Calu3 (cell line): ENCODE measurements at regions not wholly inside any gene's neighbourhood (a gene's known extent, or its start where the extent isn't known, plus 50 kb on each side); places are given as distances from the start of the nearest gene placed in this dataset.

Source experiments
- BruUV-seq: library from RNA; stranded (reverse); fragments of 400-500 nt; replicated peaks from 2 replicates; lab custom pipeline; 2021; lab: Mats Ljungman, UMichigan
- CTCF ChIA-PET: fragments of 300-600 bp; sonication (Branson Sonifier 250); formaldehyde crosslinking; loops from one replicate; lab custom pipeline; 2022; ENCODE audit warnings: antibody characterized with exemption; lab: Charles Lee
- DNase-seq: peaks from one replicate; pipeline ENCODE4 v3.0.0; 2022
- H3K27ac Mint-ChIP-seq: one replicate; pipeline ENCODE4 v1.8.0; 2022; ENCODE audit warnings: mixed read lengths; ENCODE audit not compliant: unreplicated experiment
- H3K27me3 Mint-ChIP-seq: one replicate; pipeline ENCODE4 v1.8.0; 2022; ENCODE audit warnings: mixed read lengths; ENCODE audit not compliant: unreplicated experiment
- H3K36me3 Mint-ChIP-seq: one replicate; pipeline ENCODE4 v1.8.0; 2022; ENCODE audit warnings: mild to moderate bottlenecking, moderate library complexity, mixed read lengths; ENCODE audit not compliant: insufficient read depth, unreplicated experiment
- H3K4me1 Mint-ChIP-seq: one replicate; pipeline ENCODE4 v1.8.0; 2022; ENCODE audit warnings: mild to moderate bottlenecking, low read depth, mixed read lengths; ENCODE audit not compliant: unreplicated experiment
- H3K4me3 Mint-ChIP-seq: one replicate; pipeline ENCODE4 v1.8.0; 2022; ENCODE audit warnings: mild to moderate bottlenecking, low read depth, moderate library complexity, mixed read lengths; ENCODE audit not compliant: unreplicated experiment
- H3K9me3 Mint-ChIP-seq: one replicate; pipeline ENCODE4 v1.8.0; 2022; ENCODE audit warnings: low read depth, mixed read lengths; ENCODE audit not compliant: unreplicated experiment
- intact Hi-C: fragments of 100-400 bp; cut with micrococcal nuclease; formaldehyde crosslinking; loops from one replicate; pipeline ENCODE4 v1.10.0; 2022; ENCODE audit not compliant: unreplicated experiment
- TF ChIP-seq, protein P1 (sequence below): fragments of 200-600 bp; IDR thresholded peaks from one replicate; pipeline ENCODE4 v1.8.0; 2022; ENCODE audit warnings: antibody characterized with exemption; ENCODE audit not compliant: unreplicated experiment

DNA sequence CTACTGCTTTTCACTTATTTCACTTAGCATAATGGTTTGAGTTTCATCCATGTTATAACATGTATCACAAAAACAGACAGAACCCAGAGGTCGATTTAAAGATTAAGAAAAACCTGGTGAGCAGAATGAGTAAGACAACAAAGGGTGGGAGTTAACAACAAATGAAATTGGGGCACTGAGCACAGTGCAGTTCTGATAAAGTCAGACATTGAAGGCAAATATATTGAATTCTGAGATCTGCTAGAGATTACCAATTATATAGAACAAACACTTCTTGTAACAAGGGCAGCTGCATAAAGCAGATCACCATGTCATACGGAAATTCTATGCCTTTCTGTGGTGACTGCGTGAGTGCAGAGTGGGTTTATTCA, 517.3 kb upstream of the RORB start:
- BruUV-seq = no TSS peak
- intact Hi-C loops = no loop called here
- TF ChIP-seq, protein P1, sequence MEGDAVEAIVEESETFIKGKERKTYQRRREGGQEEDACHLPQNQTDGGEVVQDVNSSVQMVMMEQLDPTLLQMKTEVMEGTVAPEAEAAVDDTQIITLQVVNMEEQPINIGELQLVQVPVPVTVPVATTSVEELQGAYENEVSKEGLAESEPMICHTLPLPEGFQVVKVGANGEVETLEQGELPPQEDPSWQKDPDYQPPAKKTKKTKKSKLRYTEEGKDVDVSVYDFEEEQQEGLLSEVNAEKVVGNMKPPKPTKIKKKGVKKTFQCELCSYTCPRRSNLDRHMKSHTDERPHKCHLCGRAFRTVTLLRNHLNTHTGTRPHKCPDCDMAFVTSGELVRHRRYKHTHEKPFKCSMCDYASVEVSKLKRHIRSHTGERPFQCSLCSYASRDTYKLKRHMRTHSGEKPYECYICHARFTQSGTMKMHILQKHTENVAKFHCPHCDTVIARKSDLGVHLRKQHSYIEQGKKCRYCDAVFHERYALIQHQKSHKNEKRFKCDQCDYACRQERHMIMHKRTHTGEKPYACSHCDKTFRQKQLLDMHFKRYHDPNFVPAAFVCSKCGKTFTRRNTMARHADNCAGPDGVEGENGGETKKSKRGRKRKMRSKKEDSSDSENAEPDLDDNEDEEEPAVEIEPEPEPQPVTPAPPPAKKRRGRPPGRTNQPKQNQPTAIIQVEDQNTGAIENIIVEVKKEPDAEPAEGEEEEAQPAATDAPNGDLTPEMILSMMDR = no peak
- no peaks in the 10 kb centered on the region for H3K36me3 Mint-ChIP-seq
- no peak for DNase-seq
- H3K9me3 Mint-ChIP-seq = no peaks in the 10 kb centered on the region
- no peaks in the 10 kb centered on the region for H3K27me3 Mint-ChIP-seq
- CTCF ChIA-PET = interaction anchor here (0.7 kb wide), 1 partner anchor 1378 kb away, joined by 5 read pairs; no protein-coding TSS in a partner anchor
- H3K4me1 Mint-ChIP-seq = no peaks in the 10 kb centered on the region
- no peak overlapping the region for H3K27ac Mint-ChIP-seq
- no peak overlapping the region for H3K4me3 Mint-ChIP-seq

DNA sequence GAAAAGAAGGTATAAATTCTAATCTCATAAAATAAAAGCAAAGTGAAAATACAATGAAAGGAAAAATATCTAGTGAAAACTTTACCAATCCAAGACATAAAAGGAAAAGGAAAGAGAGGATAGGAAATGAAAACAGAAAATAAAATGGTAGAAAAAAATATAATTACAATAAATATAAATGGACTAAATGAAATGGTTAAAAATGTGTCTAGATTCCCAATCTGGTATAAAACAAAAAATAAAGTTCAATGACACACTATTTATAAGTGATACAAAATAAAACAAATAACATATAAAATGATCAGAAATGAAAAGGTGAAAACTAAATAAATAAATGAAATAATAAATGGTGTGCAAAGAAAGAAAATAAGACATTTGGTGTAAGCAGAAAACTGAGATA, 516.4 kb upstream of the RORB start:
- BruUV-seq = no TSS peak
- Mint-ChIP-seq H3K27me3 (no peaks in the 10 kb centered on the region), H3K27ac (no peak overlapping the region), H3K36me3 (no peaks in the 10 kb centered on the region), H3K4me1 (no peaks in the 10 kb centered on the region), H3K9me3 (no peaks in the 10 kb centered on the region), H3K4me3 (no peak overlapping the region)
- intact Hi-C loops = no loop called here
- TF ChIP-seq, protein P1 = no peak
- CTCF ChIA-PET = interaction anchor here (0.7 kb wide), 1 partner anchor 174 kb away, joined by 3 read pairs; no protein-coding TSS in a partner anchor
- no peak for DNase-seq

DNA sequence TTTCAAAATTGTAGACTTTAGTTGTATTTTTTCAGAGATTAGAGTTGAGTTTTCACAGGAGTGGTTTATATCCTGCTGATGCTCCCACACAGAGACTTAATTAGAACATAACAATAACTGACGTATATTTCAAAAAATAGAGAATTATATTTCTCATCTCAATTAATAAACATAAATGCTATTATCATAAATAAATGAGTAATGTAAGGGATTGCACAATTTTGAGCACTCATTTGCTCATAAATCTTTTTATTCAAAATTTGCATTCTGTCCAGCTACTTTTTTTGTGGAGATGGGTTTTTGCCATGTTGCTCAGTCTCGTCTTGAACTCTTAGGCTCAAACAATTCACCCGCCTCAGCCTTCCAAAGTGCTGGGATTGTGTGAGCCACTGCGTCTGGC, 515.7 kb upstream of the RORB start:
- Mint-ChIP-seq H3K27me3 (no peaks in the 10 kb centered on the region), H3K9me3 (no peaks in the 10 kb centered on the region), H3K4me1 (no peaks in the 10 kb centered on the region), H3K4me3 (no peak overlapping the region), H3K27ac (no peak overlapping the region), H3K36me3 (no peaks in the 10 kb centered on the region)
- intact Hi-C loops = no loop called here
- CTCF ChIA-PET = interaction anchor here (0.7 kb wide), 1 partner anchor 175 kb away, joined by 3 read pairs; no protein-coding TSS in a partner anchor
- DNase-seq = no peak
- TF ChIP-seq, protein P1 = no peak
- no TSS peak for BruUV-seq

DNA sequence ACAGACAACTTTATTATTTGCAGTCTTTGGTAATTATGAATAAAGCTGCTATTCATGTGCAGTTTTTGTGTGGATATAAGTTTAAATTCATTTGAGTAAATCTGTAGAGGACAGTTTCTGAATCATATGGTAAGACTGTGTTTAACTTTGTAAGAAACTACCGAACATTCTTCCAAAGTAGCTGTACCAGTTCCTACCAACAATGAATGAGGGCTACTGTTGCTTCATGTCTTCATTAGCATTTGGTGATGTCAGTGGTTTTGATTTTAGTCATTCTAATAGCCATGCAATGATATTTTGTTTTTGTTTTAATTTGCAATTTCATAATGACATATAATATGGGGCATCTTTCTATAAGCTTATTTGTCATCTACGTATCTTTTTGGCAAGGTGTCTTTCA, 501.3 kb upstream of the RORB start:
- intact Hi-C loops = no loop called here
- BruUV-seq = no TSS peak
- TF ChIP-seq, protein P1 = no peak
- no peak overlapping the region for H3K27ac Mint-ChIP-seq
- H3K9me3 Mint-ChIP-seq = no peaks in the 10 kb centered on the region
- H3K4me3 Mint-ChIP-seq = no peak overlapping the region
- DNase-seq = no peak
- H3K36me3 Mint-ChIP-seq = no peaks in the 10 kb centered on the region
- no peaks in the 10 kb centered on the region for H3K27me3 Mint-ChIP-seq
- no peaks in the 10 kb centered on the region for H3K4me1 Mint-ChIP-seq
- CTCF ChIA-PET = no interaction called here
